H1 (cell line): ENCODE measurements at regions not wholly inside any gene's neighbourhood (a gene's known extent, or its start where the extent isn't known, plus 50 kb on each side); places are given as distances from the start of the nearest gene placed in this dataset.

Experiments
- BACH1 ChIP-seq: IDR thresholded peaks from 2 replicates; pipeline ENCODE4 v1.6.1; 2012; ENCODE audit warnings: low read length, improper control_type of control experiment
- BCL11A ChIP-seq, 2 experiments: IDR thresholded peaks; one replicate each; pipeline ENCODE4 v1.6.1; 2011; ENCODE audit warnings: low read depth in 2 of 2, low read length in 2 of 2, mild to moderate bottlenecking in 2 of 2
- CHD7 ChIP-seq: fragments of 300-600 bp; sonication (generic); IDR thresholded peaks from 2 replicates; pipeline ENCODE4 v1.7.1; 2012; ENCODE audit warnings: low read length, moderate library complexity, mild to moderate bottlenecking, inconsistent platforms; ENCODE audit not compliant: insufficient replicate concordance
- CTCF ChIP-seq, 3 experiments: IDR thresholded peaks; 1 replicate in 2 of 3; 2 replicates in 1 of 3; pipeline versions ENCODE4 v1.5.1 to v1.6.1; 2011; ENCODE audit warnings: low read length in 3 of 3, mild to moderate bottlenecking in 3 of 3, inconsistent platforms in 2 of 3, low read depth in 1 of 3, moderate library complexity in 1 of 3; ENCODE audit not compliant: insufficient read depth in 1 of 3; ENCODE audit errors: control extremely low read depth in 1 of 3
- E2F6 ChIP-seq: IDR thresholded peaks from 2 replicates; pipeline ENCODE4 v1.6.1; 2012; ENCODE audit warnings: inconsistent platforms
- EZH2 ChIP-seq: fragments of 200-600 bp; sonication (generic); IDR thresholded peaks from 2 replicates; pipeline ENCODE4 v1.7.1; 2012; ENCODE audit warnings: low read depth, mild to moderate bottlenecking, moderate library complexity, low read length, inconsistent platforms; ENCODE audit not compliant: severe bottlenecking
- HDAC6 ChIP-seq: IDR thresholded peaks from one replicate; pipeline ENCODE4 v1.7.1; 2012; ENCODE audit warnings: low read depth, mild to moderate bottlenecking, inconsistent platforms, low read length, moderate library complexity
- RNF2 ChIP-seq: fragments of 200-900, 300-1000 bp; sonication (generic); IDR thresholded peaks from 2 replicates; pipeline ENCODE4 v1.7.1; 2016; ENCODE audit warnings: borderline replicate concordance, low read depth, mild to moderate bottlenecking, antibody characterized with exemption, low read length; ENCODE audit not compliant: poor library complexity, severe bottlenecking; ENCODE audit errors: missing control alignments

GRCh38 chr4:15163284-15163645, 161.0 kb downstream of the CPEB2 start (continued):
- no peak for TF ChIP-seq CHD7
- no peak for TF ChIP-seq EZH2
- no peak for TF ChIP-seq BACH1
- TF ChIP-seq HDAC6, result no peak
- TF ChIP-seq E2F6, result no peak
- no peak for TF ChIP-seq CTCF (IDR thresholded peaks at IDR 0.05; ENCODE audit: control extremely low read depth in 1 of 3, insufficient read depth in 1 of 3, low read depth in 1 of 3, low read length in 3 of 3)
- TF ChIP-seq RNF2, result no peak
- TF ChIP-seq BCL11A (IDR thresholded peaks at IDR 0.05; ENCODE audit: low read depth in 2 of 2, low read length in 2 of 2), result no peak
